Endothelial cell of umbilical vein (primary cell): ENCODE measurements at regions not wholly inside any gene's neighbourhood (a gene's known extent, or its start where the extent isn't known, plus 50 kb on each side); places are given as distances from the start of the nearest gene placed in this dataset.

Experiments used
- BruUV-seq: library from RNA; stranded (reverse); fragments of 400-500 nt; replicated peaks from 2 replicates; lab custom pipeline; 2021; lab: Mats Ljungman, UMichigan
- CTCF ChIA-PET: fragments of 300-600, 350-600 bp; sonication (Branson Sonifier 250); formaldehyde crosslinking; loops from one replicate; lab custom pipeline; 2021; ENCODE audit warnings: antibody characterized with exemption, inconsistent platforms; lab: Charles Lee
- POLR2A ChIA-PET: fragments of 300-600, 350-600 bp; sonication (Branson Sonifier 250); formaldehyde crosslinking; loops from one replicate; lab custom pipeline; 2021; ENCODE audit warnings: antibody characterized with exemption, inconsistent platforms; lab: Charles Lee
- DNase-seq: peaks from one replicate; pipeline ENCODE4 v3.0.0-alpha.2; 2011; ENCODE audit warnings: low read depth, low spot score
- FAIRE-seq: peaks from 2 replicates; lab custom pipeline; 2011; peaks lifted over from hg19 to GRCh38; lab: Jason Lieb, UNC
- H2AFZ ChIP-seq: 2 replicates; pipeline ENCODE4 v1.6.0; 2012; ENCODE audit warnings: low read depth, low read length, control low read depth, inconsistent platforms
- H3K27ac ChIP-seq: 2 replicates; pipeline ENCODE4 v1.5.1; 2011; ENCODE audit warnings: low read depth, mild to moderate bottlenecking, control low read depth, low read length, moderate library complexity; ENCODE audit not compliant: insufficient read depth
- H3K27me3 ChIP-seq, 2 experiments: 2 replicates each; pipeline versions ENCODE4 v1.6.0 to v1.6.1; 2011; ENCODE audit warnings: low read length in 2 of 2, mixed read lengths in 1 of 2; ENCODE audit not compliant: control insufficient read depth in 2 of 2, insufficient read depth in 2 of 2
- H3K36me3 ChIP-seq, 2 experiments: 2 replicates in 1 of 2; 3 replicates in 1 of 2; pipeline ENCODE4 v1.5.1; 2011; ENCODE audit warnings: low read length in 2 of 2, mild to moderate bottlenecking in 1 of 2, moderate library complexity in 1 of 2; ENCODE audit not compliant: control insufficient read depth in 2 of 2, insufficient read depth in 2 of 2; ENCODE audit errors: extremely low read depth in 1 of 2
- H3K4me1 ChIP-seq: 3 replicates; pipeline ENCODE4 v1.5.1; 2011; ENCODE audit warnings: mild to moderate bottlenecking, low read length; ENCODE audit not compliant: control insufficient read depth, insufficient read depth; ENCODE audit errors: extremely low read depth
- H3K4me2 ChIP-seq: 2 replicates; pipeline ENCODE4 v1.6.1; 2011; ENCODE audit warnings: low read length, control low read depth, mixed read lengths; ENCODE audit not compliant: insufficient read depth
- H3K4me3 ChIP-seq, 3 experiments: fragments of 200-600 bp in 1 of 3; sonication (generic), shearing (Covaris generic) in 1 of 3; replicated peaks in 1 of 3; 2 replicates each; pipeline ENCODE4 v1.5.1; 2011 to 2016; ENCODE audit warnings: control low read depth in 3 of 3, low read length in 3 of 3, mild to moderate bottlenecking in 2 of 3, inconsistent platforms in 1 of 3, low read depth in 1 of 3, moderate library complexity in 1 of 3; ENCODE audit not compliant: insufficient read depth in 1 of 3
- H3K79me2 ChIP-seq: 2 replicates; pipeline ENCODE4 v1.6.0; 2012; ENCODE audit warnings: low read length, inconsistent platforms; ENCODE audit not compliant: control insufficient read depth, insufficient read depth
- H3K9ac ChIP-seq: replicated peaks from 2 replicates; pipeline ENCODE3; 2011; ENCODE audit warnings: low read length, control low read depth; ENCODE audit not compliant: insufficient read depth; ENCODE audit errors: extremely low read depth
- H3K9me1 ChIP-seq: replicated peaks from 3 replicates; pipeline ENCODE4 v1.6.0; 2011; ENCODE audit warnings: mild to moderate bottlenecking, low read length; ENCODE audit not compliant: control insufficient read depth, insufficient read depth; ENCODE audit errors: extremely low read depth
- H3K9me3 ChIP-seq: replicated peaks from 2 replicates; pipeline ENCODE4 v1.5.1; 2012; ENCODE audit warnings: low read length, inconsistent platforms; ENCODE audit not compliant: control insufficient read depth, insufficient read depth
- H4K20me1 ChIP-seq: replicated peaks from 2 replicates; pipeline ENCODE3; 2011; ENCODE audit warnings: mild to moderate bottlenecking, low read length; ENCODE audit not compliant: control insufficient read depth, insufficient read depth; ENCODE audit errors: extremely low read depth
- EZH2 ChIP-seq: IDR thresholded peaks from 2 replicates; pipeline ENCODE4 v1.6.1; 2012; ENCODE audit warnings: borderline replicate concordance, low read depth, mild to moderate bottlenecking, moderate library complexity, low read length, inconsistent platforms; ENCODE audit not compliant: severe bottlenecking
- FOS ChIP-seq: IDR thresholded peaks from 2 replicates; pipeline ENCODE4 v1.6.1; 2011; ENCODE audit warnings: mild to moderate bottlenecking, low read length, moderate library complexity, borderline replicate concordance; ENCODE audit not compliant: insufficient read depth
- GATA2 ChIP-seq: IDR thresholded peaks from 2 replicates; pipeline ENCODE4 v1.7.0; 2011; ENCODE audit warnings: low read depth, mild to moderate bottlenecking, moderate library complexity, mixed read lengths, low read length; ENCODE audit not compliant: insufficient read length, insufficient read depth
- JUN ChIP-seq: IDR thresholded peaks from 2 replicates; pipeline ENCODE4 v1.6.1; 2011; ENCODE audit warnings: borderline replicate concordance, low read depth; ENCODE audit not compliant: insufficient read length, insufficient read depth
- MAX ChIP-seq: IDR thresholded peaks from 2 replicates; pipeline ENCODE4 v1.6.1; 2011; ENCODE audit not compliant: insufficient read depth, insufficient read length
- MYC ChIP-seq: IDR thresholded peaks from one replicate; pipeline ENCODE4 v1.6.1; 2011; ENCODE audit warnings: mild to moderate bottlenecking, low read depth, low read length
- POLR2A ChIP-seq: IDR thresholded peaks from 2 replicates; pipeline ENCODE4 v1.6.1; 2012; ENCODE audit warnings: low read depth, mild to moderate bottlenecking, control low read depth, low read length
- POLR2AphosphoS5 ChIP-seq: IDR thresholded peaks from 2 replicates; pipeline ENCODE4 v1.6.1; 2012; ENCODE audit warnings: low read depth, mild to moderate bottlenecking, control low read depth, low read length, moderate library complexity; ENCODE audit not compliant: insufficient read depth
- dilution Hi-C: fragments of 300-500 bp; cut with MboI; formaldehyde crosslinking; loops from one replicate; pipeline ENCODE4 v1.15.0; 2019; ENCODE audit warnings: low sequenced_read_pairs; ENCODE audit not compliant: extremely low pct_ligation_motif_present
- intact Hi-C: fragments of 100-400 bp; cut with micrococcal nuclease; formaldehyde crosslinking; loops from one replicate; pipeline ENCODE4 v1.10.0; 2022
- TF ChIP-seq, protein P1 (sequence below), 2 donors: IDR thresholded peaks; 1 replicate in 1 of 2; 2 replicates in 1 of 2; pipeline ENCODE4 v1.5.1; 2011; ENCODE audit warnings: low read length in 2 of 2, mild to moderate bottlenecking in 2 of 2, moderate library complexity in 2 of 2, control low read depth in 1 of 2, inconsistent platforms in 1 of 2, low read depth in 1 of 2; ENCODE audit not compliant: insufficient read depth in 1 of 2; ENCODE audit errors: extremely low read depth in 1 of 2

DNA sequence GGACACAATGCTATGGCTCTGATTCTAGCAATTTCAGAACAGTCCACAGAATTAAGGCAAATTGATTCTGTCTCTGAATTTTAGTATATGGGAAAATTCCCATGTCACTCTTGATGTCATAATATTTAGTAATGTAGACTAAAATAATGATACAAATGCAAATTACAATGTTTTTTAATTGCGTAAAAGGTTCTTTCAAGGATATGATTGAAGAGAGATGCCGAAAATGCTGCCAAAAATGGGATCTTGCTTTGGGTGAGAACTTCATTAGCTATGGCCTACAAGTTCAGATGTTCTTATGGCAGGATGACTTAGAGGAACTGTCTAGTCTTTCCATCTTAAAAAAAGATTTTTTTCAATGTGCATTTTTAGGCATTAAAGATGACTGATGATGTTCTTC lies 170.6 kb downstream of the TMA16 start:
- Histone ChIP-seq H3K9me1 (no peaks in the 10 kb centered on the region), H3K9ac (no peak overlapping the region), H3K4me3 (no peak overlapping the region), H3K79me2 (no peaks in the 10 kb centered on the region), H2AFZ (no peak overlapping the region), H3K27ac (no peak overlapping the region), H3K36me3 (no peaks in the 10 kb centered on the region), H3K27me3 (no peaks in the 10 kb centered on the region), H3K9me3 (peaks cover 2% of the 10 kb centered on the region), H4K20me1 (no peaks in the 10 kb centered on the region), H3K4me2 (no peak overlapping the region), H3K4me1 (no peaks in the 10 kb centered on the region)
- no peak for DNase-seq
- POLR2A ChIA-PET: no interaction called here
- FAIRE-seq: no peak
- intact Hi-C loops (no loop called here), dilution Hi-C loops (no loop called here)
- BruUV-seq: no TSS peak
- no peak for TF ChIP-seq EZH2
- TF ChIP-seq POLR2AphosphoS5: no peak
- TF ChIP-seq POLR2A: no peak
- TF ChIP-seq GATA2: no peak
- TF ChIP-seq MYC: no peak
- TF ChIP-seq, protein P1, sequence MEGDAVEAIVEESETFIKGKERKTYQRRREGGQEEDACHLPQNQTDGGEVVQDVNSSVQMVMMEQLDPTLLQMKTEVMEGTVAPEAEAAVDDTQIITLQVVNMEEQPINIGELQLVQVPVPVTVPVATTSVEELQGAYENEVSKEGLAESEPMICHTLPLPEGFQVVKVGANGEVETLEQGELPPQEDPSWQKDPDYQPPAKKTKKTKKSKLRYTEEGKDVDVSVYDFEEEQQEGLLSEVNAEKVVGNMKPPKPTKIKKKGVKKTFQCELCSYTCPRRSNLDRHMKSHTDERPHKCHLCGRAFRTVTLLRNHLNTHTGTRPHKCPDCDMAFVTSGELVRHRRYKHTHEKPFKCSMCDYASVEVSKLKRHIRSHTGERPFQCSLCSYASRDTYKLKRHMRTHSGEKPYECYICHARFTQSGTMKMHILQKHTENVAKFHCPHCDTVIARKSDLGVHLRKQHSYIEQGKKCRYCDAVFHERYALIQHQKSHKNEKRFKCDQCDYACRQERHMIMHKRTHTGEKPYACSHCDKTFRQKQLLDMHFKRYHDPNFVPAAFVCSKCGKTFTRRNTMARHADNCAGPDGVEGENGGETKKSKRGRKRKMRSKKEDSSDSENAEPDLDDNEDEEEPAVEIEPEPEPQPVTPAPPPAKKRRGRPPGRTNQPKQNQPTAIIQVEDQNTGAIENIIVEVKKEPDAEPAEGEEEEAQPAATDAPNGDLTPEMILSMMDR (IDR thresholded peaks at IDR 0.05; ENCODE audit: extremely low read depth in 1 of 2, insufficient read depth in 1 of 2, low read depth in 1 of 2, low read length in 2 of 2): no peak
- TF ChIP-seq MAX: no peak
- no peak for TF ChIP-seq JUN
- no peak for TF ChIP-seq FOS
- CTCF ChIA-PET: no interaction called here
